HK-2 (cell line): ENCODE measurements at regions not wholly inside any gene's neighbourhood (a gene's known extent, or its start where the extent isn't known, plus 50 kb on each side); places are given as distances from the start of the nearest gene placed in this dataset.
A peak's percentile ranks its signal among the peaks of the same experiment; 100 is the strongest.

Source experiments
- DNase-seq: peaks from one replicate; pipeline ENCODE4 v3.0.0-alpha.2; 2018; ENCODE audit not compliant: unreplicated experiment

DNA sequence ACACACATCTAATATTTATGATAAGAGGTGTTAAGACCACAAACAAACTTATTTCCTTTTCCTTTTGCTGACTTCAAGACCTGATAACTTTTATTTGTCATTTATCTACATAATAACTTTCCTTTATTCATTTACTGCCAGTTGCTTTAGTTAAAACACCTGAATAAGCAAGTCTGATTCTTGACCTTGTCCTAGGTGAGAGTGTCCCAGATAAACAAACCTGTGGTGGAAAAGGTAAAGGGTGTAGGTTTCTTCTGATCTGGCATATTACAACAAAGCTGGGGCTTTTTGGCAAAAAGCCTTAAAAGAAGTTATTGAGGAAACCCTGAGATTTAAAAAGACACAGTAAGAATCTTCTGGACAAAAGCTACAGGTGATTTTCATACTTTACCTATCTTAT is 191.5 kb downstream of the ZBBX start:
- DNase-seq: no peak

DNA sequence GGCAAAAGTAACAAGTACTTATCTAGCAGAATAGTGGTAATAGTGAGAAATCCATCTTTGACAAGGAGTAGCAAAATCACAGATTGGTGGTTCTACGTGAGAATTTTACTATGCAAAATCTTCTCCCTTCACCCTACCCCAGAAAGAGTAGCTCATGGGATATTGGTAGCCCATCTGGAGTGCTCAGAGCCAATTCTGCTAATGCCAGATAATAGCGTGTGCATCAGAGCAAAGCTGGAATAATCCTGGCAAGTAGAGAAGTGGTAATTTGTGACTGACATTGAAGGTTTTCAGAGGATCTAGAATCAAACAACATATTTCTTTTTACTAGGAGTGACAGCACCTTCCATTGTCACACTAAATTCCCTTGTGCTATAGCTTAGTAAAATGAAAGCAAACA is 192.9 kb downstream of the ZBBX start:
- DNase-seq: no peak

DNA sequence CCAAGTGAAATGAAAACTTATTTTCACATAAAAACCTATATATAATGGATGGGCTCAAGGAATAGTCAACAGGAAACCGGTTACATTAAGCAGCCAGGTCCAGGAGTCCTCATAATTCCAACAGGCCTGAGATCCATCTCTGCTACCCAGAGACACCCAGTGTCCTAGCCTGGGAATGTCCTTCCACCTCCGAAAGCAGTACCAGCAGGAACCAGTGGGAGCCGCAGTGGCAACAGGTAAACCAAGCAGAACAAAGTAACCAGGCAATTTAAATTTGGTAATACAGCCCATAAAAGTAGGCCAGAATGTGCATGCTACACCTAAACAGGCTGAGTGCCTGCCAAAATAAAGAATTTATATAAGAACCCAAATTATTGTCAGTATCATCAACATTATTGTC is 195.6 kb downstream of the ZBBX start:
- no peak for DNase-seq

DNA sequence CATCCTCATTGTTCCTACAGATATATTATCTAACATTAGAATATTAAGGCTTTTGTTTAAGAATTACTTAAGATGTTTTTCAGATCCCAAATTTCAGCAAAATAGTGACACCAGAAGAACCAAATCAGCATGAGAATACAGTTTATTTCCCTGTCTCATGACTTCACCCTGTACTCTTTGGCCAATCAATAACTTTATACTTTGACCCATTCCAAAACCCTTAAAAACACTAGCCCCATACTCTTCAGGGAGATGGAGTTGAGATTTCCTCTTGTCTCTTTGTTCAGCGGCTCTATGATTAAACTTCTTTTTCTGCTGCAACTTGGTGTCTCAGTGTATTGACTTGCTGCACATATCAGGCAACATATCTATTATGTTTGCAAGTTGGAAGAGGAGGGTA is 207.7 kb downstream of the ZBBX start:
- no peak for DNase-seq

DNA sequence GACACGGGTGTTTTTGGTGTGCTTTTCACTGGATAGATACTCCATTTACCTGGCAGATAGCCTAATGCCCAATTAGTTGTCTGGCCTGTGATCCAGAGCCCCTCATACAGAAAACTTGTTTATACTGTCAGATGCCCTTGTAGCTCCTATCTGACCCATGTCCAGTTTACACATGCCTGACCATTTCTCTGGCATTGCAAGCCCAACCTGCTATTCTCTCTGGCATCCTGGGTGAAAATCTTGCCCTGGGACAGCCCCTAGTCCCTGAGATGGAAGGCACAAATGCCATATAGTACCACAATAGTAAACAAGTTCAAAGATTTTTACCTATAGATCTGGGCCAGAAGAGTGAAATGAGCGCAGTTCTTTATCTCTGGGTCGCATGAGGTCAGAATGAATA is 212.6 kb downstream of the ZBBX start:
- DNase-seq: no peak

DNA sequence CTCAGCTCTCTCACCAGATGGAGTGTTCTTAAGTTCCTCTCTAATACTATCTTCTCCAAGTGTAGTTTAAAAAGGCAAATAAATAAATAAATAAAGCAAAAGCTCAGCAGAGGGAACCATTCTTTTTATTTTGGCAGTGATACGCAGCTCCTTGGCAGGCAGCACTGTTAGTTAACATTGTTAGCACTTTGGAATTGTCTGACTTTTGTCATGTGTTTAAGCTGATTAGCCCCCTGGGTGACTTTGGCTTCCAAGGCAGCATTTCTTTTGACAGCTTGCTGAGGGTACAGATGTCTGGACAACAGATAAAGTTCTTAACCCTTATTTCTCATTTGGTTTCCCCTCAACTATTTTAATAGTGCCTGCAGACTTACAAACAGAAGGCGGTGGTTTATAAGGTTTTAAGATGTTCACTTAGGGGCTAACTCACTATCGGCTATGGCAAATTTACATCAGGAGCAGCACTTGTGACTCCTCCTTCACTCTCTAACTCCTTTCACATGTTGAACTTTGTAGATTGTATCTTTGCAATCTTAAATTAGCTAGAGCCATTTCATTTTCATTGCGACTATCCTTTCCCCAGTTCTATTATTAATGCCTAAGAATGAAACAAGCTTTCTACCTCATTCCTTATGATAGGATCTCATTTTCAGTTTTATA is 213.4 kb downstream of the ZBBX start:
- DNase-seq: no peak

DNA sequence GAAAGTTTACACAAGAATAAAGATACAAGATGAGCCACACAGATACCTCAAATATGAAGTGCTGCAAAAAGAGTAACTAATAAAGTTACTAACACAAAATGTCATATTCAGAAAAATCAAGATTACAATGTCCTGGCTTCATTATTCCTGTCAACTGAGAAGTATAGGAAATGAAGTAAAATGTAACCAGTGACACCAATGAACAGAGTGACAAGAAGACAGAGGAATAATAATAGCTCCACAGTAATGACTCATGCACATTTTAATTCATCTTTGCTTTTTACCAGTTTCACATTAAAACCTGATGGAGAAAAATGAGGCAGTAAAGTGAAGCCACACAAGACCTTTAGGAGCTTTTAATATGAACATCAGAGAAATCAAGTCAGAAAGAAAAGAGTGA is 214.1 kb downstream of the ZBBX start:
- no peak for DNase-seq

DNA sequence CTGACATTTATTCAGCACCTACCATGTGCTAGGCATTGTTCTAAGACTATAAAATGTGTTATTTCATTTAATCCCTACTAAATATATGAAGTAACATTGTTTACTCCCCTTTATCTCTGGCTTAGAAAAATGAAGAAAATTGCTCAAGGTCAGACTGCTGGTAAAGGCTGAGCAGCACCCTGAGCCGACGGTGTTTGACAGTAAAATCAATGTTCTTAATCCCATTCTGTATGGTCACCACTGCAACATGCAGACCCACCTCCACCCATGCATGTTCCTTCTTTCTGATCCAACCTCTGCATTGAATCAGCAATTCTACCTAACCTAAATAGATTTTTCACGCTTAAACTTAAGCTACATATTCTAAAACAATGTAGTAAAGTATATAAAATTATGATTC is 216.5 kb downstream of the ZBBX start:
- no peak for DNase-seq

DNA sequence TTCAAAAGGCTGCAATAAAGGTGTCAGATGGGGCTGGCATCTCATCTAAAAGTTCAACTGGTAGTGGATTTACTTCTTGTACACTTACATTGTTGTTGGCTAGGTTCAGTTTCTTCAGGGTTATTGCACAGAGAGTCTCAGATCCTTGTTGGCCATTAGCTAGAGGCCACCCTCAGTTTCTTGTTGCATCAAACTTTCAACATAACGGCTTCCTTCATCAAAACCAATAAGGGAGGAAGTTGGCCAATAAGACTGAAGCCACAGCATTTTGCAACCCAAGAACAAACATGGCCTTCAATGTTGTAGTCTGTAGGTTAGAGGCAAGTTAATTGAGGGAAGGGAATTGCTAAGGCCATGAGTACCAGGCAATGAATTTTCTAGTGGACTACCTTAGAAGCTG is 218.0 kb downstream of the ZBBX start:
- DNase-seq: no peak

DNA sequence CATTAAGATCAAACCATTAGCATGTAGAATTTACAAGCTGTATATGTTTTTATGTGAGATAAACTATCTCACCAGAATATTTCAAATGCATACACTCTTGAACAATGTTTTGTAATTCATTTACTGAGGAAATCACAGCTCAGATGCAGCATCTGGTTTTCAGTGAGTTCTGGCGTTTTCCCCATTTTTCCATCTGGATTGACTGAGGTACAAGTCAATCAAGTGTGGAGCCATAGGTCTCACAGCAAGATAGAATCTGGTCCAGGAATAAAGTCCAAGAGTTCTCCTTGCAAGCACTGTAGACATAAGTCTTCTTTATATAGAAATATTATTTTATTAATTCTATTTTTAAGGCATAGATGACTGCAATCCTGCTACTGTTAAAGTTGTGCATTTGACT is 219.3 kb downstream of the ZBBX start:
- DNase-seq: no peak

DNA sequence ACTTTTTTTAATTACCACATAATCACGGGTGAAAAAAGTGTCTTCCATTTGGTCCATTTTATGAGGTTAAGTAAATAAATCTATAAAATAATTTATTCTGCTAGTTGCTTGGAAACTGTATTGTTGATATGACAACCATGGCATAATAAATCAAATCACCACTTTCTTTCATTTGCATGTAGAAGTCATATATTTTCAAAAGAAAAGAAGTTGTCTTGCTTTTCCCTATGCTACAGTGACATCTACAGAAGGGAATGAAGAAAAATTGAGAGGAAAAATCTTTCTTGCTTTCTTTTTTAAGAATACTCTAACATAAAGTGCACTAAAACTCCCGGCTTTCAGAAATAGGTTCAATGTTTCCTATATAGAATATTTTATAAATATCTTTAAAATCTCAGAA is 228.5 kb downstream of the ZBBX start:
- DNase-seq: no peak

DNA sequence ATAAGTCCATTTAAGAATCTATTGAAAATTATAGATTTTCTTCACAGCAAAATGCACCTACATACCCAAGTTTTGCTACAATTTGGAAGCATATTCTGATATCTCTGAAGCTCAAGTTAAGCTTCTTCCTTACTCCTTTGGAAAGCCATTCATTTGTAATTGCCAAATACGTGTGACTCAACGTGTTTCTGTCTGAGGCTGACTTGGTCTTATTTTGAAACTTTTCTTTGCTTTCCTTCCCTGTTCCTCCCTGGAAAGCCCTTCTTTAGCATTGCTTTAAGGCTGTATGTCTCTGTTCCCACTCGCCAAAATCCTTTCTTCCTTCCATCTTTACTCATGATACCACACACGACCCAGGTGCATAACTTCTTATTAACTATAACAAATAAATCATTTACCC is 232.0 kb downstream of the ZBBX start:
- no peak for DNase-seq

DNA sequence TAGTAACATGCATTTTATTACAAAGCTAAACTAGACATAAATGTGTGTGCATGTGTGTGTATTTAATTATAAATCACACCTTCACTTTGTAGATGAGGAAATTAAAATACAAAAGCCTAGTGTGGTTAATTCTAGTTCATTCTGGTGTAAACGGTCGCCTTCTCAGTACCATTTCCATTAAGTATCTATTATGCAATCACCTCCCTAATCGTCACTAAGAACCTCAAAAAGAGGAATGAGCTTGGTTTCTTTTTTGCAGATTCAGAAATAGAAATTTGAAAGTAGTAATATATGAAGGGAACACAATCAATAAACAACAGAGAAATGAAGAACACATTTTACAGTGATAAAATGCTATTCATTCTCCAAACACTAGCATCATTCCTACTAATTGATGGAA is 233.2 kb downstream of the ZBBX start:
- DNase-seq: no peak

DNA sequence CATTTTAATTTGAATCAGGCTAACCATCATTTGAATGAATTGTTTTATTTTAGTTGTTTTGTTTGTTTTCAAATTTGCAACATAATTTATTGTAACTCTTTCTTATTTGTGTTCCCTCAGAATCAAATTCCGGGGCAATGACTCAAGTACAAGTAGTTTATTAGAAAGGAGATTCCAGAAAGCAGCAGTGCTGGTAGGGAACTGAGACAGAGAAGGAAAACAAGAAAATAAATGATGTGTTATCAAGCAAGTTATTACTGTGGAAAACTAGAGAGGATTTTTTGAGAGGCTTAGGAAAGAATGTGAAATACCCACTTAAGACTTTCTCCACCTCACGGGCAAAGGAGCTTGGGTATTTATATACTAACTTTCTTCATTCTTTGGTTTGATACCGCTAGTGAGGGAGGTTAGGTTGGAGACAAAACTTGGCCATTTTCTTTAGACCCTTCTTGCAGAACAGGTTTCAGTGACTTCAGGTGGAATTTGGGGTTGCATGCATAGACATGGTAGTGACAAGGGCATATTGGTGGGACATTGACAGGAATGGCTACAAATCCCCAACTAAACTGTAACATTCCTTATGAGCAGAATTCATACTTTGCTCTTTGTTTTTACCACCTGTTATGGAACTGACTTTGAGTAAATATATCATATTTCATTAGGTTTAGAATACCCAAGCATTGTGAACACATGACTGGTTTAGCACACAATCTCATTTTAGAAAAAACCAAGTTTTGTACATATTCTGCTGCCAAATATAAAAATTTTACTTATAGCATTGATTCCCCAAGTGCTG is 254.3 kb downstream of the ZBBX start:
- no peak for DNase-seq

DNA sequence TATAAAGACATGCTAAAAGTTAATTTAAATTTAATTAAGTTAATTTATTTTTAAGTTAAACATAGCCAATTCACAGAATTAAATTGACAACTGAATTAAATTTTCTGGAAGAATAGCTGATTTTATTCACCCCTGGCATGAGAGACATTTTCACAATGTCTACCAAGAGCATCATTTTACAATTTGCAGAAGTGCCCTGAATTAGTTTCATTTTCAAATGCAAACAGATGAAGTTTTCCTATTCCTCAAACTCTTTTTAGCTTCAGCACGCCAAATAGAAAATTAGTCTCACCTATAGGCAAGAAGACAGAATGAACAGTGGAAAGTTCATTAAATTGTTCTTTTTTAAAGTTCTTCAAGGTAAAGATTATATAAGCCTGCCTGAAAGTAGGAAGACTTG is 259.3 kb downstream of the ZBBX start:
- no peak for DNase-seq

DNA sequence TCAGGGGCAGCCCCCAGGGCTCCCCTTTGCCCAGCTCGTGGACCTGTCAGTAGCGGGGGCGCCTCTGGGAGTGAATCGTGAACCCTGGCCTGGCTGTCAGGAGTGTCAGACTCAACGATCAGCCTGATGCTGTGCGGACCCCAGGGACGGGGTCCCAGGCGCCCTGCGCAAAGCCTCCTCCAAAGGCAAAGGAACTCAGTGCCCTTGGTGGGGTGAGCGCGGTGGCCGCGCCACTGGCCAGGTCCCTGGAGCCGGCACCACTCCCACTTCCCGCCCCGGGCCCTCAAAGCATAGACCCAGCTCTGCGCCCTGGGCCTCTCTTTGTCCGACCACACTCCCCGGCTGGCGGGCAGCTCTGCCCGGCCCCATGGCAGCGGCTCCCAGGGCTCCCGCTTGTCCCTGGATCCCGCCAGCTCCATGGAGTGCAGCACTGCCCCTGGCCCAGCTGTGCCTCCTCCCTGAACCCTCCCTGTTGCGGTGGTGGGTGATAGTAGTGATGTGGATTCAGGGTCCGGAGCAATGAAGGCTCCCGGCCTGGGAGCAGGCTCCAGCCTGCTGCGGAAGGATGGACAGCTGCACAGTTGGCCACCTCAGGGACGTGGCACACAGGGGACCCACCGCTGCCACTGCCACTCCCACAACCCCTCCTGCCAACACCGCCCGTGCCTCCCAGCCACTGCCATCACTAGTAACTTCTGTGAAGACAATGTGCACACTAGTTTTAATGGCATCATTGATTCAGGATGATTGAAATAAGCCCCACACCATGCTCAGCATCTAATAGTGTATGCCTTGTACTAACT is 263.8 kb downstream of the ZBBX start:
- DNase-seq: no peak

DNA sequence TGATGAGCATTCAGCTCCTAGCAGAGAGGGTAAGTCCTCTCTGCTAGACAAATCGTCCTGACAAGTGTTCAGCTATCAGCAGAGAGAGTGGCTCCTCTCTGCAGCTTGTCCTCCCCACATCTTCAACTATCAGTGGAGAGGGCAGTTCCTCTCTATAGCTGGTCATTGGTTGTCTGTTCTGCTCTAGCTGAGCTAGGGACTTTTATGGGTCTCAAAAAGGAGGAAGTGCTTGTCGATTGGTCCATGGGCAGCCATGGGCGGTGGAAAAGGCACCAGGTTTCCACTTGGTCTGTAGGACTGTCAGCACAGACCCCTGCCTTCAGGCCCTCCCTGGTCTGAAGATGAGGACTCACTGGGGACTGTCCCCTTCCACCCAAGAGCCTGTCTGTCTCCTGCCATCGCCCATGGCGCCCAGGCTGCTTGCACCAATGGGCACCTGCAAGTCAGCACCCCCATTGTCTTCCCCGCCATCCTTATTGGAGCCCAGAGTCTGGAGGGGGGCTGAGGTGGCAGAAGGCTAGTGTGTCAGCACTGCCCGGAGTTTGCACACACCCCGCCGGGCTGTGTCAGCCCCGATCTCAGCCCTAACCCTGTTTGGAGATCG is 264.7 kb downstream of the ZBBX start:
- no peak for DNase-seq

DNA sequence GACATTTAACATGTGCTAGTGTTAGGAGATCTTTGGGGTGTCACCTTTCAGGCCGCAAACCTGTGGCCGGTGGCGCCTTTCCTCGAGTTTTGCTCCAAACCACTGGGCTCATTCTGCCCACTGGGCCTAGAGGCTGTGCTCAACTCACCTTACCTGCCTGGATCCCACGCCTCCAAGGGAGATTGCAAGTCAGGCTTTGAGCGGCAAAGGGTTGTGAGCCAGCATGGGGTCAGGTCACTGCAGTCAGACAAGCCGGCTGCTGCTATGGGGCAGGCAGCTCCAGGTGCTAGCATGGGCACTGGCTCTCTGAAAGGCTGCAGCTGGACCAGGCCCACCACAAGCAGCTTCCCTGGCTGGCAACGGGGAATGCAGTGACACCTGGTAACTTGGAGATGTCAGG is 265.5 kb downstream of the ZBBX start:
- no peak for DNase-seq

DNA sequence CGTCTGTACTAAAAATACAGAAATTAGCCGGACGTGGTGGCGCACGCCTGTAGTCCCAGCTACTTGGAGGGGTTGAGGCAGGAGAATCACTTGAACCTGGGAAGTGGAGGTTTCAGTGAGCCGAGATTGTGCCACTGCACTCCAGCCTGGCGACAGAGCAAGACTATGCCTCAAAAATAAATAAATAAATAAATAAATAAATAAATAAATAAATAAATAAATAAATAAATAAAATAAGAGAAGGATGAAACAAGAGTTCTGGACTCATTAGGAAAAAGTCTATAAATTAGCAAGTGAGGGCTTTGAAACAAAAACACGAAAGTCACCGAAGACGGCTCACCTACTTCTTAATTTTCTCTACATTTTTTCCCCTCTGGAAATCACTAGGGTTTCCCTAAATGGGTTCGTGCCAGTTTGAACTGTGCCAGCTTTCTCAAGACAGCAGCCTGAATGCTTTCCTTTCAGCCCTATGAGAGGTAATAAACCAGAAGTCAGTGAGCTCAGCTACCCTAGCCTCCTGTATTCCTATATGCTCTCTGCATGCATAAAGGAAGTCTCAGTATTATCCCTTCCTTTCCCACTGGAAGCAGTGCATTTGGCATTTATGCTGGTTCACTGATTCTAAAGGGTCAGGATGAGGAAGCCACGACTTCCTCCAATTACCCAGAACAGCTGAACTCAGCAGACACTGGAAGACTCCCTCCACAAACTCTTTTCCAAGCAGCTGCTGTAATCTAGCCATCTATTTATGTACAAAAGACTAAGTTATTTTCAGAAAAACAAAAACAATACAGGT is 266.9 kb downstream of the ZBBX start:
- DNase-seq: no peak

DNA sequence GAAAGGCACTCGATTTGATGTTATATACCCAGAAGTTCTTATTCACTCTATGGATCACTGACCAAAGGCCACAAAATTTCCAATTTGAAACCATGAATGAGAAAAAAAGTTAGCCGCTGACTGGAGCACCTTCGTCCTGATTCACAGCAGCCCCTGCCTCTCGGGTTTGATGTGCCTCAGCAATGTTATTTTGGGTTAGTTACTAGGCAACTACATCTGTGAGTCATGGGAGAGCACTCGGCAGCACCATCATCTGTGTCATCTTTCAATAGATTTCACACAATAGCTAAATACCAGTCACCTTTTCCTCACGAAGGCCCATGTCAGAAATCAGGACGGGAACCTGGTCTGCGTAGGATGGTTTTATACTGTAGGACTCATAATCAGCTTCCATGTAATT is 269.2 kb downstream of the ZBBX start:
- DNase-seq: peak; percentile 28

DNA sequence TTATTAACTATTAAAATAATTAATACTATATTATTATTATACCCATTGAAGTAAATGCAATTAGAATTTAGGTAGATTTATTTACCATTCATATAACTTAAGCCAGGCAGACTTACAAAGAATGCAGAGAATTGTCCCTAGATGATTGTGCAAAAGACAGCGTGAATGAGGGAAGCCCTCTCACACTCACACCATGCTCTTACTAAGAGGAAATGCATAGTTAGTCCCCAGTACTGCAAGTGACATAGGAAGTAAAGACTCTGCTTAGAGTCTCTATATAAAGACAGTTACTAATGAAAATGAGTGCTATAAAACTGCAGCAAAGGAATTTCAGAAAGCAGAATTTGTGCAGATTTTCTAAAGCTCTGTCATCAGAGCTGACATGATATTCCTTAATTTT is 270.4 kb downstream of the ZBBX start:
- DNase-seq: no peak

DNA sequence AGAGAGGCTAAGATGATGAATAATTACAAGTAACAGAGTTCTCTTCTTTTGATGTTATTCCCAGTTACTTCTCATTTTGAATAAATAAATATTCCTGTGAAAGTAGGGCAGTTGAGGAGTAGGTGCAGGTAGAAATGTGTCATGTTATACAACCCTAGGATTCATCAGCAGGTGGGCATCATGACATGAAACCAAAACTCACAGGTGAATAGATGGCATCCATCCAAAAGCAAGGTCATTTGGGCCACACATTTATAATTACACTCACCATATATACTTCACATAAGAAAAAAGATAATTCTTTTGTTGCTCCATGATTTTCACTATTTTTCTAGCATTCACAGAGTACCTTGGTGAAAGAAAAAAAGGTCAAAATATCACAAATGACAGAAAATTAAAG is 273.6 kb downstream of the ZBBX start:
- DNase-seq: no peak
